Skeletal muscle cell (primary cell): ENCODE measurements at regions not wholly inside any gene's neighbourhood (a gene's known extent, or its start where the extent isn't known, plus 50 kb on each side); places are given as distances from the start of the nearest gene placed in this dataset.

Source experiments
- DNase-seq: peaks from one replicate; pipeline ENCODE4 v3.0.0-alpha.2; 2010; ENCODE audit warnings: low read depth
- H3K4me3 ChIP-seq: 2 replicates; pipeline ENCODE4 v1.5.1; 2011; ENCODE audit warnings: low read depth, mild to moderate bottlenecking, control low read depth, low read length, moderate library complexity

- DNase-seq = no peak
- no peak overlapping the region for H3K4me3 ChIP-seq
Observed at GRCh38 chr1:88098881-88099280, 585.2 kb upstream of the PKN2 start.

DNA sequence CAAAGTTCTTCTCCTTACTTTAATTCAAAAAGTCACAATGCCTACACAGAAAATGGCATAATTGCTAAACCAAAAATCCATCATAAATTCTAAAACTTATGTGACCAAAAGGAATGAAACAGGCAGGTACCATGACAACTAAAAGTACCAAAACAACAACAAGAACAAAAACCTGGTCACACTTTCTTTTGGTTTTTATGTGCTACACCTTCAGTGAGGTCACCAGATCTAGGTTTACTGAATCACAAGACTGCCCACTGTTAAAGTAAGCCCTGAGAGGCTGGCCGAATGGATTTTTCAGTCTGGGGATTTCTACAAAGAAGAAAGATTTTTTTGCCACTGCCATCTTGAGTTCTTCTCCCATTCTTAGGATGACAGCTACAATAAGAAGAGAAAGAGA, 583.0 kb upstream of the PKN2 start:
- DNase-seq = no peak
- no peak overlapping the region for H3K4me3 ChIP-seq

DNA sequence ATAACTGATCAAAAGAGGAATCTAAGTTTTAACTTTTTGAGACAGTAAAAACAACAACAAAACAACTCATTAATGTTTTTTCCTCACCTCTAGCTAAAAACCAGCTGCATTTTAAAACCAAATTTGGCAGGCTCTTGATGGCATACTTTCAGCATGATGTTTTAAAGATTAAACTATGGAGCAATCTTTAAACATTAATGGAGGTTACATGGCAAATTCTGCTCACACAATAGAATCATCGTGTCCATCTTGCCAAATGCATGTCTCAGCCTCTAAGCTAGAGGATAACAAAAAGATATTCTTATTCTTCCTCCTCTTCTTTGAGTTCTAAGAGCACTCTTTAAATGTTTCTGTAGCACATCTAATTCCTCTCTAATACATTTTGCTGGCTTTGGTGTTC, 579.8 kb upstream of the PKN2 start:
- H3K4me3 ChIP-seq = no peak overlapping the region
- peak; percentile 20 for DNase-seq

GRCh38 chr1:88104886-88105285, 579.2 kb upstream of the PKN2 start:
- DNase-seq = no peak
- H3K4me3 ChIP-seq = no peak overlapping the region

GRCh38 chr1:88111816-88112215, 572.3 kb upstream of the PKN2 start:
- H3K4me3 ChIP-seq = no peak overlapping the region
- DNase-seq = no peak

DNA sequence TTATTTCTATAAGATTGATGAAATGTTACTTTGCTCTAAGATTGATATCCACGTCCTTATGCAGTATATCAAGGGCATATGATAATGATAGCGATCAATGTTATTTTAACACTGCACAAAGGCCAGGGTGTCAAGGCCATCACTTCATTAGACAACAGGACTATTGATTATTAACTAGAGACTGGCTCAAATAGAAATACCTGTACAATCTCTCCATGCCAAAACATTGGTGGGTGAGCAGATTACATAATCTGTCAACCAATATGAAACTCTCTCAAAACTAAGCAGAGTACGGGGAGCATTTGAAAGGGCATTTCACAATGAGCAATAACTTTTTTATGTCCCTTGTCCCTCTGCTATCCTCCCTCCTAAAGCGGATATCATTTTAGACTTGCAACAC, 566.5 kb upstream of the PKN2 start:
- DNase-seq = no peak
- H3K4me3 ChIP-seq = no peak overlapping the region

- H3K4me3 ChIP-seq = no peak overlapping the region
- no peak for DNase-seq
Observed at GRCh38 chr1:88118176-88118845, 565.8 kb upstream of the PKN2 start.

DNA sequence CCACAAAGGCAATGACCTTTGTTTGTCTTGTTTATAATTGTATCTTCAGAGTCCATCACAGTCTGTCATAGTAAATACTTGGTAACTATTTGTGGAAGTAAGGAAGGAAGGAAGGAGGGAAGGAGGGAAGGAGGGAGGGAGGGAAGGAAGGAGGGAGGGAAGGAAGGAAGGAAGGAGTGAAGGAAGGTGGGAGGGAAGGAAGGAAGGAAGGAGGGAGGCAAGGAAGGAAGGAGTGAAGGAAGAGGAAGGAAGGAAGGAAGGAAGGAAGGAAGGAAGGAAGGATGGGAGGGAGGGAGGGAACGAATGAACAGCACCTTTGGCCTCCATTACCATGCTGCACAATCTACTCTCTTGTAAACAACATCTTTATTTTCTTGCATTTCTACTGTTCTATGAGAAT, 559.5 kb upstream of the PKN2 start:
- H3K4me3 ChIP-seq = no peak overlapping the region
- no peak for DNase-seq

DNA sequence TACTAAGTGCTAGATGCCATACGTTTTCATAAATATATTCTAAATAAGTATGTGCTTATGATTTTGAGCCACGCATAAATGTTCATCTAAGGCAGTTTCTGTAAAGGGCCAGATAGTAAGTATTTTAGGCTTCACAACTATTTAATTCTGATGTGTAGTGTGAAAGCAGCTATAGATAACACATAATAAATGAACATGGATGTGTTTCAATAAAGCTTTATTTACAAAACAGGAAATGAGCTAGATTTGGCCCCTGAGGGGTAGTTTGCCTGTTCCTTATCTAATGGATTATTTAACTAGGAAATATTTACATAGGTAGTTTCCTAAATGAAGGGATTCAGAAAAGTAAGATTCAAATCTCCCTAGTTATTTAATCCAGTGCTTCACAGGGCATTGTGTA, 557.6 kb upstream of the PKN2 start:
- H3K4me3 ChIP-seq = no peak overlapping the region
- no peak for DNase-seq

DNA sequence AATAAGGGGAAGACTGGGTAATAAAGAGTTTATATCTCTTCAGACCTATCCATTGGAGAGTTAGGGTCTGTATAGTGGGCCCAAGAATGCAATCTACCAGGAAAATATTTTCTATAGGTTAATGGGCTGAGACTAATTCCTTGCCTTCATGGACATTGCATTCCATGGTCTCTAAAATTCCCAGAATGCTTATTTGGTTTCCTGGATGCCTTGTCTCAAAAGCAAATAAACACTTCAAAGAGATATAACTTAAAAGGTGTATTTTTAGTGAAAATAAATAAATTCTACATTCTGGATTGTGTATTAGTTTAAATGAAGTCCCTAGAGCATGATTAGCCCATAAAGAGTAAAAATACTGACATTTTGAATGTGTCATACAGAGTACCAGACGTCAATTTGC, 550.1 kb upstream of the PKN2 start:
- DNase-seq = no peak
- no peak overlapping the region for H3K4me3 ChIP-seq

- no peak for DNase-seq
- H3K4me3 ChIP-seq = no peak overlapping the region
Observed at GRCh38 chr1:88134983-88135921, 548.8 kb upstream of the PKN2 start.

GRCh38 chr1:88139633-88140032, 544.4 kb upstream of the PKN2 start:
- no peak for DNase-seq
- no peak overlapping the region for H3K4me3 ChIP-seq

GRCh38 chr1:88140325-88140724, 543.7 kb upstream of the PKN2 start:
- no peak for DNase-seq
- no peak overlapping the region for H3K4me3 ChIP-seq

GRCh38 chr1:88141499-88142074, 542.5 kb upstream of the PKN2 start:
- no peak overlapping the region for H3K4me3 ChIP-seq
- no peak for DNase-seq

GRCh38 chr1:88145752-88146151, 538.3 kb upstream of the PKN2 start:
- no peak overlapping the region for H3K4me3 ChIP-seq
- no peak for DNase-seq

DNA sequence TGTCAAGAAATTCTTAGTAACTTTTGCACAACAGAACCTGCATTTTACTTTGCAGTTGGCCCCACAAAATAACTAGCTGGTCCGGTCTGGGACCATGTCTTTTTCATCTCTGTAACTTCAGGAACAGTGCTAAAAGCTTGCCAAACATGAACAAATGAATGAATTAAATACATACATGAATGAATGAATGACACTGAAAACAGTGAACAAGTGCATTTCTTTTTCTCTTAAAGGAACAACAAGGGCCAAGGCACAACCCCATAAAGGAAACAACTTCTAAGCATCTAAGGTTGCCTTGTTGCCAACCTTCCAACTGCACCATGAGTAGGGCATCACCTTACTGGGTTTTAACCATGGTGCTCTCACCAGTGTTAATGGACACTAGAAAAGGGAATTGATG, 534.4 kb upstream of the PKN2 start:
- no peak overlapping the region for H3K4me3 ChIP-seq
- no peak for DNase-seq

- DNase-seq = no peak
- H3K4me3 ChIP-seq = no peak overlapping the region
Observed at GRCh38 chr1:88150330-88150729, 533.7 kb upstream of the PKN2 start.

DNA sequence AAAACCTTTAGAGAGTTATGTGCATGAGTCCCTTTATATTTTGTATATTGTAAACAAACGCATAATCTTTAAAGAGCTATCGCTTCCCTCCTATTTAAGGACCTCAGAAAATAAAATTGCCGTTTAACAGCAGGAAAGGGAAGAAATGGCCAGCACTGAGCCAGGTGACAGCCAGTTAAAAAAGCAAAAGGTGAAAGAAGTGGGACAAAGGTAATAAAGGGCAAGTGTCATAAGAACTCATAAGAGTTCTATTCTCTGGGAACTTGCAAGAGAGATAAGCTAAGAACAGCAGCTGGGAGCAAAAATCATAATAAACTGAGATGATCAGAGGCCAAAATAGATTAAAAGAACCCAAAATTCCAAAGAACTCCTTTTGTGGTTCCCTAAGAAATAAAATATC, 520.9 kb upstream of the PKN2 start:
- H3K4me3 ChIP-seq = no peak overlapping the region
- DNase-seq = no peak

- no peak overlapping the region for H3K4me3 ChIP-seq
Observed at GRCh38 chr1:88168126-88168525, 515.9 kb upstream of the PKN2 start.

DNA sequence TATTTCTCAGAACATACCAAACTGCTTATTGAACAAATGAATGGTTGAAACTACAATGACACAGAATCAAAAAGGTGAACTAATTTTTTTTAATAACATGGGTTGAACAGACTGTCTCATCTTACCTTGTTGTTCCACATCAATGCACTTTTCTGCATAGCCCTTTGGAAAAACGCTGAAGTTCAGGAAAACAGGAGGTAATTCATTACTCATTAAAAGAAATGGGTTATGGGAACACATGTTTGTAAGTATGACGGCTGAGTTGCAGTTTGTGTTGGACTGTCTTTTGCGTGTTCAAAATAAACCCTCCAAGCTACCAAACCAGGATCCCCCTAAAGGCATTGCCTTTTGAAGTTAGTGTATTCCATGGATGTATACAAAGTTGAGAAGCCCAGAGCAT, 514.9 kb upstream of the PKN2 start:
- DNase-seq = no peak
- no peak overlapping the region for H3K4me3 ChIP-seq

More at GRCh38 chr1:88168126-88168525, 515.9 kb upstream of the PKN2 start:
- DNase-seq = no peak

DNA sequence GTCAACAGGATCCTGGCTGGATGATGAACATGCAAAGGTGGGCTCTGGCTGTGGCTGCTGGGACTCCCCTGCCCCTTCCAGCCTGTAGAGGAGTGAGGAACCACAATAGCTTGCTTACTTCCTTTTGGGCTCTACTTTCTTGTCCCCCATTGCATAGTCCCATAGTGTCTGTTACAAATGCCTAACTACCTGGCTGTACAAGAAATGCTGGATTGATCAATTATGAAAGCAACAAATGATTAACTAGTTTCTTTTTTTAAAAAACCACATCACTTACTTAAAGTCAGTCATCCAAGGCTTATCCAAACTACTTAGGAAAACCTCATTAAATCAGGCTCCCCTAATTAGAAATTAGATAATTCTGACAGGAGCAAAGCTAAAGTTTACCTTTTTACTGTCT, 514.1 kb upstream of the PKN2 start:
- H3K4me3 ChIP-seq = no peak overlapping the region
- DNase-seq = no peak
